Thyroid gland (tissue), 4 donors: ENCODE measurements at regions not wholly inside any gene's neighbourhood (a gene's known extent, or its start where the extent isn't known, plus 50 kb on each side); places are given as distances from the start of the nearest gene placed in this dataset.

ENCODE experiments used
- CTCF ChIP-seq, 6 experiments: fragments of 200-600 bp in 3 of 6; fragments of 450-650 bp in 3 of 6; sonication (generic) in 3 of 6; IDR thresholded peaks; one replicate each; pipeline ENCODE4 v1.5.1; 2016 to 2019; ENCODE audit warnings: antibody characterized with exemption in 6 of 6, mild to moderate bottlenecking in 2 of 6, inconsistent platforms in 1 of 6, moderate library complexity in 1 of 6
- POLR2A ChIP-seq, 2 donors: fragments of 450-650 bp; IDR thresholded peaks; one replicate each; pipeline ENCODE4 v1.6.1; 2017; ENCODE audit warnings: antibody characterized with exemption in 2 of 2, mild to moderate bottlenecking in 2 of 2, moderate library complexity in 1 of 2

- TF ChIP-seq CTCF (IDR thresholded peaks at IDR 0.05): no peak
- no peak for TF ChIP-seq POLR2A (IDR thresholded peaks at IDR 0.05)
Observed at GRCh38 chr5:85441156-85441555, 1056.5 kb upstream of the EDIL3 start.
